SU-DHL-6 (cell line): ENCODE measurements at regions not wholly inside any gene's neighbourhood (a gene's known extent, or its start where the extent isn't known, plus 50 kb on each side); places are given as distances from the start of the nearest gene placed in this dataset.
"Not testable (repeated sequence)": the region's sequence is repeated elsewhere in the genome, so short reads cannot be mapped to it uniquely, and the experiment has no call there.

Source experiments
- H2AFZ ChIP-seq: fragments of 200-600 bp; sonication (generic); 2 replicates; pipeline ENCODE4 v1.6.1; 2014; ENCODE audit warnings: low read depth, mild to moderate bottlenecking, moderate library complexity, mixed read lengths, antibody characterized with exemption, low read length; ENCODE audit not compliant: severe bottlenecking
- H3F3A ChIP-seq: fragments of 200-600 bp; shearing (Covaris generic); 2 replicates; pipeline ENCODE4 v1.6.0; 2016; ENCODE audit warnings: antibody characterized with exemption, mild to moderate bottlenecking; ENCODE audit not compliant: insufficient read depth
- H3K27ac ChIP-seq: fragments of 200-600 bp; sonication (generic); 2 replicates; pipeline ENCODE4 v1.5.1; 2016; ENCODE audit warnings: low read depth, mild to moderate bottlenecking, low read length, moderate library complexity, mixed read lengths
- H3K27me3 ChIP-seq: fragments of 200-600 bp; sonication (generic), shearing (Covaris generic); 2 replicates; pipeline ENCODE4 v1.6.0; 2014; ENCODE audit warnings: mild to moderate bottlenecking, low read length
- H3K36me3 ChIP-seq: fragments of 200-600 bp; sonication (generic); 2 replicates; pipeline ENCODE4 v1.6.1; 2014; ENCODE audit warnings: mild to moderate bottlenecking, low read length, mixed read lengths
- H3K4me2 ChIP-seq: fragments of 300-600, 200-600 bp; shearing (Covaris generic), sonication (generic); 2 replicates; pipeline ENCODE4 v1.6.0; 2014; ENCODE audit warnings: low read length, low read depth, mild to moderate bottlenecking; ENCODE audit not compliant: poor library complexity, severe bottlenecking
- H3K4me3 ChIP-seq: fragments of 200-600 bp; sonication (generic); 2 replicates; pipeline ENCODE4 v1.5.1; 2014; ENCODE audit warnings: antibody characterized with exemption, low read length, mild to moderate bottlenecking, mixed read lengths; ENCODE audit not compliant: insufficient read depth, poor library complexity, severe bottlenecking
- H3K79me2 ChIP-seq: fragments of 200-600 bp; sonication (generic); 2 replicates; pipeline ENCODE4 v1.6.1; 2014; ENCODE audit warnings: mild to moderate bottlenecking, low read length, moderate library complexity; ENCODE audit not compliant: insufficient read depth
- H3K9ac ChIP-seq: fragments of 200-600 bp; sonication (generic); 2 replicates; pipeline ENCODE4 v1.7.0; 2014; ENCODE audit warnings: mild to moderate bottlenecking, low read length
- H3K9me2 ChIP-seq: fragments of 200-600 bp; sonication (generic); replicated peaks from 2 replicates; pipeline ENCODE4 v1.6.1; 2014; ENCODE audit warnings: low read length; ENCODE audit not compliant: insufficient read depth
- H3K9me3 ChIP-seq: fragments of 200-600 bp; sonication (generic); 2 replicates; pipeline ENCODE4 v1.6.1; 2014; ENCODE audit warnings: low read length, mixed read lengths; ENCODE audit not compliant: insufficient read depth
- H4K20me1 ChIP-seq: fragments of 200-600 bp; sonication (generic); 2 replicates; pipeline ENCODE4 v1.6.1; 2014; ENCODE audit warnings: low read depth, mild to moderate bottlenecking, antibody characterized with exemption, low read length, moderate library complexity, mixed read lengths
- EZH2phosphoT487 ChIP-seq: fragments of 200-600 bp; sonication (generic), shearing (Covaris generic); conservative IDR thresholded peaks from 2 replicates; pipeline ENCODE4 v1.6.1; 2018; ENCODE audit warnings: mild to moderate bottlenecking, antibody characterized with exemption, low read length, moderate library complexity, mixed read lengths
- TF ChIP-seq, protein P1 (sequence below): fragments of 200-600 bp; sonication (generic); IDR thresholded peaks from one replicate; pipeline ENCODE4 v1.5.1; 2017; ENCODE audit warnings: antibody characterized with exemption, mild to moderate bottlenecking, low read length, moderate library complexity; ENCODE audit not compliant: insufficient read depth, poor library complexity, severe bottlenecking

- Histone ChIP-seq H3K27ac (no peak overlapping the region), H3K27me3 (no peaks in the 10 kb centered on the region)
Measured at GRCh38 chr10:62981096-62981495, 152.0 kb upstream of the NRBF2 start.

GRCh38 chr10:62980687-62981086, 152.4 kb upstream of the NRBF2 start:
- no peaks in the 10 kb centered on the region for H3K36me3 ChIP-seq
- no peaks in the 10 kb centered on the region for H3F3A ChIP-seq
- H4K20me1 ChIP-seq = no peaks in the 10 kb centered on the region
- no peaks in the 10 kb centered on the region for H3K79me2 ChIP-seq
- no peak overlapping the region for H3K4me2 ChIP-seq
- no peaks in the 10 kb centered on the region for H3K27me3 ChIP-seq
- no peak overlapping the region for H3K27ac ChIP-seq
- TF ChIP-seq, protein P1, sequence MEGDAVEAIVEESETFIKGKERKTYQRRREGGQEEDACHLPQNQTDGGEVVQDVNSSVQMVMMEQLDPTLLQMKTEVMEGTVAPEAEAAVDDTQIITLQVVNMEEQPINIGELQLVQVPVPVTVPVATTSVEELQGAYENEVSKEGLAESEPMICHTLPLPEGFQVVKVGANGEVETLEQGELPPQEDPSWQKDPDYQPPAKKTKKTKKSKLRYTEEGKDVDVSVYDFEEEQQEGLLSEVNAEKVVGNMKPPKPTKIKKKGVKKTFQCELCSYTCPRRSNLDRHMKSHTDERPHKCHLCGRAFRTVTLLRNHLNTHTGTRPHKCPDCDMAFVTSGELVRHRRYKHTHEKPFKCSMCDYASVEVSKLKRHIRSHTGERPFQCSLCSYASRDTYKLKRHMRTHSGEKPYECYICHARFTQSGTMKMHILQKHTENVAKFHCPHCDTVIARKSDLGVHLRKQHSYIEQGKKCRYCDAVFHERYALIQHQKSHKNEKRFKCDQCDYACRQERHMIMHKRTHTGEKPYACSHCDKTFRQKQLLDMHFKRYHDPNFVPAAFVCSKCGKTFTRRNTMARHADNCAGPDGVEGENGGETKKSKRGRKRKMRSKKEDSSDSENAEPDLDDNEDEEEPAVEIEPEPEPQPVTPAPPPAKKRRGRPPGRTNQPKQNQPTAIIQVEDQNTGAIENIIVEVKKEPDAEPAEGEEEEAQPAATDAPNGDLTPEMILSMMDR = no peak
- no peak for TF ChIP-seq EZH2phosphoT487
- H2AFZ ChIP-seq = no peak overlapping the region
- H3K9me2 ChIP-seq = no peaks in the 10 kb centered on the region
- no peaks in the 10 kb centered on the region for H3K9me3 ChIP-seq
- no peak overlapping the region for H3K9ac ChIP-seq
- H3K4me3 ChIP-seq = no peak overlapping the region

More at GRCh38 chr10:62981096-62981495, 152.0 kb upstream of the NRBF2 start:
- no peak overlapping the region for H3K9ac ChIP-seq
- no peak overlapping the region for H2AFZ ChIP-seq
- no peaks in the 10 kb centered on the region for H4K20me1 ChIP-seq
- no peaks in the 10 kb centered on the region for H3K79me2 ChIP-seq
- H3K9me2 ChIP-seq = no peaks in the 10 kb centered on the region
- no peaks in the 10 kb centered on the region for H3K9me3 ChIP-seq
- H3K4me3 ChIP-seq = no peak overlapping the region
- no peaks in the 10 kb centered on the region for H3K36me3 ChIP-seq
- H3K4me2 ChIP-seq = no peak overlapping the region
- no peak for TF ChIP-seq EZH2phosphoT487
- TF ChIP-seq, protein P1 = no peak
- no peaks in the 10 kb centered on the region for H3F3A ChIP-seq

GRCh38 chr10:62979921-62980320, 153.2 kb upstream of the NRBF2 start:
- Histone ChIP-seq H2AFZ (no peak overlapping the region), H3K79me2 (no peaks in the 10 kb centered on the region), H3K9me3 (no peaks in the 10 kb centered on the region), H3K9ac (no peak overlapping the region), H3K4me3 (no peak overlapping the region), H3F3A (no peaks in the 10 kb centered on the region), H3K9me2 (no peaks in the 10 kb centered on the region), H3K27me3 (no peaks in the 10 kb centered on the region), H4K20me1 (no peaks in the 10 kb centered on the region), H3K36me3 (no peaks in the 10 kb centered on the region), H3K4me2 (no peak overlapping the region), H3K27ac (no peak overlapping the region)
- TF ChIP-seq, protein P1 = no peak
- no peak for TF ChIP-seq EZH2phosphoT487

DNA sequence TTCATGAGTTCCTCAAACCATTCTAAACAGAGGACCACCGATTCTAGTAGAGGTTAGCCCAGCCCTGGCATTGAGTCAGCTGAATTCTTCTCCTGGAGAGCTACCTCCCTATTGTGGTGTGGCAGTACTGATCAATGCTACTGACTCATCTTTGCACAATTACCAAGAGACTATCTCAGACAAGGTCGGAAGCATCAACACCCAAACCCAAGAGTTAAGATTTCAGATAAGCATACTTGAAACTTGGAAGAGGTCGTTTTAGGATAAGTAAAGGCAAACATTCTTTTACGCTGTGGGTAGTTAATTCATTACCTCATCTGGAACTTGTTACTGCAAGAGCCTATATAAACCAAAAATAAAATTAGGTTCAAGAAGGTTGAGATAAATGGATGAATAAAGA, 154.6 kb upstream of the NRBF2 start:
- Histone ChIP-seq H3K9me3 (no peaks in the 10 kb centered on the region), H2AFZ (no peak overlapping the region), H3F3A (no peaks in the 10 kb centered on the region), H3K9ac (no peak overlapping the region), H4K20me1 (no peaks in the 10 kb centered on the region), H3K36me3 (no peaks in the 10 kb centered on the region), H3K27me3 (no peaks in the 10 kb centered on the region), H3K79me2 (no peaks in the 10 kb centered on the region), H3K9me2 (no peaks in the 10 kb centered on the region), H3K27ac (no peak overlapping the region), H3K4me2 (no peak overlapping the region), H3K4me3 (no peak overlapping the region)
- TF ChIP-seq, protein P1 = no peak
- no peak for TF ChIP-seq EZH2phosphoT487

DNA sequence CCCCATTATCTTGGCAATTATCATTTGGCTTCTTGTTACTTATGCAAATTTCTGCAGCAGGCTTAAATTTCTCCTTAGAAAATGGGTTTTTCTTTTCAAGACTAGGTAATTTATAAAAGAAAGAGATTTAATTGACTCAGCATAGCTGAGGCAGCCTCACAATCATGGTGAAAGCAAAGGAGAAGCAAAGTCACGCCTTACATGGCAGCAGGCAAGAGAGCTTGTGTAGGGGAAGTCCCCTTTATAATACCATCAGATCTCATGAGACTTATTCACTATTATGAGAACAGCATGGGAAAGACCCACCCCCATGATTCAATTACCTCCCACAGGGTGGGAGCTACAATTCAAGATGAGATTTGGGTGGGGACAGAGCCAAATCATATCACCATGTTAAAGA, 158.3 kb upstream of the NRBF2 start:
- H3K79me2 ChIP-seq, H3K4me2 ChIP-seq, H3F3A ChIP-seq, H4K20me1 ChIP-seq, H3K4me3 ChIP-seq, H3K27ac ChIP-seq, H3K36me3 ChIP-seq, H3K9me3 ChIP-seq, H3K27me3 ChIP-seq, H2AFZ ChIP-seq, H3K9ac ChIP-seq, H3K9me2 ChIP-seq: not testable (repeated sequence)
